Esophagus squamous epithelium (tissue), 5 donors: ENCODE measurements at regions not wholly inside any gene's neighbourhood (a gene's known extent, or its start where the extent isn't known, plus 50 kb on each side); places are given as distances from the start of the nearest gene placed in this dataset.
A peak's percentile ranks its signal among the peaks of the same experiment; 100 is the strongest.
"Not testable (repeated sequence)": the region's sequence is repeated elsewhere in the genome, so short reads cannot be mapped to it uniquely, and the experiment has no call there.

Experiments used
- DNase-seq: peaks from one replicate; lab custom pipeline; 2025; lab: John Stamatoyannopoulos, UW
- H3K27ac ChIP-seq, 4 donors: fragments of 200-600 bp; sonication (generic); one replicate each; pipeline ENCODE4 v1.5.1; 2016 to 2019; ENCODE audit warnings: mild to moderate bottlenecking in 1 of 4
- H3K27me3 ChIP-seq, 4 donors: fragments of 200-600 bp; sonication (generic); 1 replicate in 3 of 4; 2 replicates in 1 of 4; pipeline versions ENCODE4 v1.5.1 to v1.6.0; 2017 to 2021; ENCODE audit warnings: antibody characterized with exemption in 1 of 4
- H3K36me3 ChIP-seq, 3 donors: fragments of 200-600 bp; sonication (generic); one replicate each; pipeline ENCODE4 v1.5.1; 2016 to 2019
- H3K4me1 ChIP-seq, 3 donors: fragments of 200-600 bp; sonication (generic); one replicate each; pipeline ENCODE4 v1.5.1; 2017 to 2019
- H3K4me3 ChIP-seq, 4 donors: fragments of 200-600 bp; sonication (generic); 1 replicate in 3 of 4; 2 replicates in 1 of 4; pipeline ENCODE4 v1.5.1; 2016 to 2019; ENCODE audit warnings: mild to moderate bottlenecking in 2 of 4, moderate library complexity in 1 of 4
- H3K9me3 ChIP-seq, 3 donors: fragments of 200-600 bp; sonication (generic); one replicate each; pipeline ENCODE4 v1.5.1; 2016 to 2019
- CTCF ChIP-seq, 6 experiments: fragments of 450-650 bp in 4 of 6; fragments of 200-600 bp in 2 of 6; sonication (generic) in 2 of 6; IDR thresholded peaks; one replicate each; pipeline ENCODE4 v1.5.1; 2016 to 2019; ENCODE audit warnings: antibody characterized with exemption in 6 of 6, mild to moderate bottlenecking in 4 of 6, moderate library complexity in 4 of 6
- POLR2A ChIP-seq, 4 donors: fragments of 450-650 bp; IDR thresholded peaks; one replicate each; pipeline ENCODE4 v1.6.1; 2017; ENCODE audit warnings: antibody characterized with exemption in 4 of 4, mild to moderate bottlenecking in 4 of 4, moderate library complexity in 3 of 4
- WGBS, 2 donors: methylation state at CpG; one replicate each; pipeline ENCODE4 v1.1.5; 2018; 5-methylcytosine and 5-hydroxymethylcytosine counted together
- intact Hi-C: fragments of 100-400 bp; cut with DNase I; formaldehyde crosslinking; loops from one replicate; pipeline ENCODE4 v1.15.0; 2022
- donor health status: DM: yes; HTN: yes; CAD: no.

DNA sequence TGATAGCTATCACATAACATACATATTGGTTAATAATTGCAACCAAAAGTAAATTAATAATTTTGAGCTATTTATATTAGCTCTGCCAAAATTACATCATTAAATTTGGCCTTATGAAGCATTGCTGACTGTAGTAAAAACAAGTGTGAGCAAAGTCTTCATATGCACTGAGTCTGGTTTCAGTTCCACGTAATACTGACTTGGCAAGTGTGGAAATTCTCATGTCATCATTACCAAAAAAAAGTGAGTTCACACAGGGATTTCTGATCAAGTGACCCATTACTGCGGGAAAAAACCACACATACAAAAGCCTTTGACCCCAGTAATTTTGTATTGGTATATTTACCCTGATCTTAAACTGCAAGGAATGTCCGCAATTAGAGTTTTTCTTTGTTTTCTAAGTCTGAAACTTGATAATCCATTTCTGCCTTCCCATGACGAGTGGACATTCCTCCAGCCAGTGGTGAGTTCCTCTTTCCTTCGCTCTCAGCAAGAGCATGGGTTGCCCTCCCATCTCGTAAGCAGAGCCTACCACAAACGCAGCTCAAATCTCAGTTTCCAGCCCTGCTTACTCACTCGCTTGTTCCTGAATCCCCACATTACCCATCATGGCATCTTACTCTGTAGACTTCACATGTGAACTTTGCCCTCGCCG is 220.2 kb upstream of the DMRT1 start:
- no peak for TF ChIP-seq POLR2A (IDR thresholded peaks at IDR 0.05)
- no peak for TF ChIP-seq CTCF (IDR thresholded peaks at IDR 0.05)
- WGBS, 2 donors: 51 to 80% methylated on average over 10 of the region's 10 CpGs
- Histone ChIP-seq H3K4me3 (no peak overlapping the region), H3K27ac (peak overlapping the region in 2 of 4 donors; percentile 7 to 38), H3K4me1 (peaks cover 3 to 52% (median 20%) of the 10 kb centered on the region in 3 donors), H3K27me3 (no peaks in the 10 kb centered on the region), H3K36me3 (no peaks in the 10 kb centered on the region), H3K9me3 (no peaks in the 10 kb centered on the region)
- intact Hi-C loops: no loop called here
- DNase-seq: no peak

DNA sequence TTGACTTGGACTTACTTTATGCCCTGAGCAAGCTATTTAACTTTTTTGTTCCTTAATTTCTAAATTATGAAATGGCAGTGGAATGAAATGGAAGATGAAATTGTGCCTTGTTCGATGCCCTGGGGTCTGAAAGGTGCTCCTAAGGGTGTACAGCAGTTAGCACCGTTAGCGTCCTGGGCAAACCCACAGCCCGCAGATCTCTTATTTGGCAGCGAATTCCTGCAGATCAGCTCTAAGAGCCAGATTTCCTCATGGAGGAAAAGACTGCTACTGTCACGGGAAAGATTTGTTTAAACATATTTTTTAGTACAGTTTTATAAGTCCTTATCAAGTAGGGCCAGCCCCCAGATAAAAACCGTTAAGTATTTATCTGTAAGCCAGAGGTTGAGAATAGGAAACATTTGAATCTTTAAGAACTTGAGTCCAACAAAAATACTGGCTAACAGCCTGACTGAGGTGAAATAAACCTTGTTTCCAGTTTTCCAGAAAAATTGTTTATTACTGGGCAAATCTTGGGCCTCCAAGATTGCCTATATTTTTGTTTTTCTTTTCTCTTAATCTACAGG is 216.5 kb upstream of the DMRT1 start:
- intact Hi-C loops: no loop called here
- H3K9me3 ChIP-seq: no peaks in the 10 kb centered on the region
- no peak overlapping the region for H3K4me3 ChIP-seq
- H3K27ac ChIP-seq: peak overlapping the region in 3 of 4 donors; percentile 3 to 48 (median 42)
- no peak for DNase-seq
- TF ChIP-seq POLR2A (IDR thresholded peaks at IDR 0.05) (no peak), CTCF (IDR thresholded peaks at IDR 0.05) (no peak)
- WGBS, 2 donors: 25 to 28% methylated on average over 7 of the region's 7 CpGs
- no peaks in the 10 kb centered on the region for H3K36me3 ChIP-seq
- no peaks in the 10 kb centered on the region for H3K27me3 ChIP-seq
- peaks cover 3 to 43% (median 24%) of the 10 kb centered on the region in 3 donors for H3K4me1 ChIP-seq

DNA sequence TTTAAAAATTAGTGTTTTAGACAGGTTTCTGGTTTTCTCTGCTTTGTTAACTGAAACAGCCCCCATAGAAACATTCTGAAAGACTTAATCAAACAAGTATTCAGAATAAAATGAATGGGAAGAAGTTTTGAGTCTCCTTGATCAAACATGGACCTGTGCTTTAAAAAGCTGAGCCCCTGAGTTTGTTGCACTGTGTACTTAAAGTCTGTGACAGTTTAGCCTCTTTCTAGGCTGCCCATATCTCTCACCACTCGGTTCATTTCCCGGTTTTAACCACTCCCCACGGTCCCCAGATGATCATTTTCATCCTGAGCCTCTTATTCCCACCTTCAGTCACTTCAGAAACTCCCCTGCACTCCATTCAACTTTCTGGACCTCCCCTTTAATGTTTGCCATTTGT is 215.9 kb upstream of the DMRT1 start:
- H3K27me3 ChIP-seq: no peaks in the 10 kb centered on the region
- WGBS, 2 donors: 47 to 62% methylated on average over 3 of the region's 3 CpGs
- intact Hi-C loops: no loop called here
- no peaks in the 10 kb centered on the region for H3K36me3 ChIP-seq
- TF ChIP-seq CTCF (IDR thresholded peaks at IDR 0.05) (no peak), POLR2A (IDR thresholded peaks at IDR 0.05) (no peak)
- H3K4me1 ChIP-seq: peaks cover 3 to 43% (median 24%) of the 10 kb centered on the region in 3 donors
- H3K4me3 ChIP-seq: peak overlapping the region in 1 of 4 donors; percentile 21
- no peak for DNase-seq
- peak overlapping the region in 3 of 4 donors; percentile 42 to 69 (median 48) for H3K27ac ChIP-seq
- H3K9me3 ChIP-seq: no peaks in the 10 kb centered on the region

- WGBS, 2 donors: 69 to 84% methylated on average over 9 of the region's 9 CpGs
Observed at GRCh38 chr9:626114-626513, 215.4 kb upstream of the DMRT1 start.

DNA sequence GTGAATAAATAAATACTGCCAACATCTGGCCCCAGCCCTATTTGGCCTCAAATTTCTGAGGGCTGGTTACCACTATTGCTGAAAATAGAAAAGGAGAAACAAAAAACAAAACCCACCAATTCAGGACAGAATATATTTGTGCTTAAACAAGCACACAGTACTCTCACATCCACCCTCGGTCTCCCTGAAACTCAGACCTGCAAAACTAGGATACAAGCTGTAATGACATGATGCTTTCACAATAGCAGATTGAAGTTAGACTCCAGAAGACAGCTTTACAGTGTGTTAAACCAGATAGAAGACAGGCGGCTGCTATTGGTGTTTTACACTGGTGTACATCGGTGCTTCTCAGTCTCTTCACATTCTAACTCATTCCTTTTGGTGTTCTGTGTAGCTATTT is 214.9 kb upstream of the DMRT1 start:
- TF ChIP-seq CTCF (IDR thresholded peaks at IDR 0.05): no peak
- intact Hi-C loops: no loop called here
- H3K36me3 ChIP-seq: no peaks in the 10 kb centered on the region
- peak overlapping the region in 3 of 4 donors; percentile 26 to 69 (median 42) for H3K27ac ChIP-seq
- H3K27me3 ChIP-seq: no peaks in the 10 kb centered on the region
- H3K4me3 ChIP-seq: no peak overlapping the region
- WGBS, 2 donors: 59 to 81% methylated on average over 3 of the region's 3 CpGs
- H3K4me1 ChIP-seq: peaks cover 4 to 39% (median 21%) of the 10 kb centered on the region in 3 donors
- DNase-seq: no peak
- no peaks in the 10 kb centered on the region for H3K9me3 ChIP-seq

More at GRCh38 chr9:626114-626513, 215.4 kb upstream of the DMRT1 start:
- peak overlapping the region in 1 of 4 donors; percentile 21 for H3K4me3 ChIP-seq
- H3K36me3 ChIP-seq, intact Hi-C loops, DNase-seq, H3K27me3 ChIP-seq, H3K9me3 ChIP-seq: not testable (repeated sequence)
- peaks cover 3 to 39% (median 24%) of the 10 kb centered on the region in 3 donors for H3K4me1 ChIP-seq
- peak overlapping the region in 3 of 4 donors; percentile 26 to 69 (median 42) for H3K27ac ChIP-seq
